ENCODE measurements at regions not wholly inside any gene's neighbourhood (a gene's known extent, or its start where the extent isn't known, plus 50 kb on each side); places are given as distances from the start of the nearest gene placed in this dataset.

DNA sequence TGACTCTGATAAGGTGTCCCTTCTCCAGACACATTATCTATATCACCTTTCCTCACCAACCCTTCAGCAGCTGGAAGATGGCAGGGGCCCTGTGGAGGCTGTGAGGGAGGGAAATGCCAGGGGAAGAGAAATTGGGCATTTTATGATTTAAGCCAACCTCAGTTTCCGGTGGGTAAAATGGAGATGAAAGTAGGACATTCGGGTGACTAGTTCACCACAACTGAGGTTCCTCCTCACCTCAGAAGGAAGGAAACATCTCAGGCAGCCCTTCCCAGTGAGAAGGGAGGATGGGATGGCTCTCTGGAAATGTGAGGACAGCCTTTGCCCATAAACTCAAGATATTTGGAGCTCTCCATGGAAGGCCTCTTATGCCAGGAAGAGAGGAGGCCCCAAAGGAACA, 251.5 kb downstream of the MID1IP1 start:
- FAIRE-seq (no peak), DNase-seq (ENCODE audit: extremely low read depth in 1 of 4, low spot score in 3 of 4) (no peak), ATAC-seq (no peak)
- Histone ChIP-seq H3K4me1 (replicated peaks in 1 of 2; ENCODE audit: control insufficient read depth in 2 of 2, insufficient read depth in 2 of 2, low read length in 2 of 2) (no peaks in the 10 kb centered on the region), H3K36me3 (ENCODE audit: control insufficient read depth, insufficient read depth, low read length) (no peaks in the 10 kb centered on the region), H4K20me1 (replicated peaks; ENCODE audit: control insufficient read depth, insufficient read depth, low read length) (no peaks in the 10 kb centered on the region), H2AFZ (ENCODE audit: low read depth, low read length) (no peak overlapping the region), H3K27ac (ENCODE audit: extremely low read depth, low read depth, low read length) (no peak overlapping the region), H3K9me1 (ENCODE audit: control insufficient read depth, insufficient read depth, low read length) (no peaks in the 10 kb centered on the region), H3K79me2 (ENCODE audit: control insufficient read depth, insufficient read depth, low read length) (no peaks in the 10 kb centered on the region), H3K9ac (ENCODE audit: insufficient read depth in 1 of 2, low read depth in 2 of 2, low read length in 2 of 2) (no peak overlapping the region), H3K9me3 (replicated peaks; ENCODE audit: control insufficient read depth, insufficient read depth, low read depth, low read length) (no peaks in the 10 kb centered on the region), H3K27me3 (ENCODE audit: control insufficient read depth in 2 of 2, insufficient read depth in 2 of 2, low read length in 2 of 2) (no peaks in the 10 kb centered on the region), H3K4me3 (no peak overlapping the region), H3K4me2 (ENCODE audit: insufficient read depth, low read length) (no peak overlapping the region)
- BruUV-seq (replicated peaks), result no TSS peak
- no peak for TF ChIP-seq CEBPZ (IDR thresholded peaks at IDR 0.05; ENCODE audit: borderline replicate concordance, low read depth, low read length)
- TF ChIP-seq, protein P1, sequence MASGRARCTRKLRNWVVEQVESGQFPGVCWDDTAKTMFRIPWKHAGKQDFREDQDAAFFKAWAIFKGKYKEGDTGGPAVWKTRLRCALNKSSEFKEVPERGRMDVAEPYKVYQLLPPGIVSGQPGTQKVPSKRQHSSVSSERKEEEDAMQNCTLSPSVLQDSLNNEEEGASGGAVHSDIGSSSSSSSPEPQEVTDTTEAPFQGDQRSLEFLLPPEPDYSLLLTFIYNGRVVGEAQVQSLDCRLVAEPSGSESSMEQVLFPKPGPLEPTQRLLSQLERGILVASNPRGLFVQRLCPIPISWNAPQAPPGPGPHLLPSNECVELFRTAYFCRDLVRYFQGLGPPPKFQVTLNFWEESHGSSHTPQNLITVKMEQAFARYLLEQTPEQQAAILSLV (tag; IDR thresholded peaks at IDR 0.05), result no peak
- TF ChIP-seq NEUROD1 (IDR thresholded peaks at IDR 0.05; ENCODE audit: borderline replicate concordance, low read depth, low read length, partially characterized antibody), result no peak
- no peak for TF ChIP-seq CBFB (CRISPR knock-in tag; IDR thresholded peaks at IDR 0.05)
- TF ChIP-seq NCOA6 (IDR thresholded peaks at IDR 0.05), result no peak
- no peak for TF ChIP-seq ZNF398 (CRISPR knock-in tag; IDR thresholded peaks at IDR 0.05)
- TF ChIP-seq TFAP4 (CRISPR knock-in tag; IDR thresholded peaks at IDR 0.05; ENCODE audit: borderline replicate concordance), result no peak
- no peak for TF ChIP-seq KDM4B (IDR thresholded peaks at IDR 0.05; ENCODE audit: borderline replicate concordance in 2 of 2, low read depth in 1 of 2)
- TF ChIP-seq ZBTB17 (CRISPR knock-in tag; IDR thresholded peaks at IDR 0.05), result no peak
- TF ChIP-seq ZNF12 (CRISPR knock-in tag; IDR thresholded peaks at IDR 0.05), result no peak
- TF ChIP-seq, protein P2, sequence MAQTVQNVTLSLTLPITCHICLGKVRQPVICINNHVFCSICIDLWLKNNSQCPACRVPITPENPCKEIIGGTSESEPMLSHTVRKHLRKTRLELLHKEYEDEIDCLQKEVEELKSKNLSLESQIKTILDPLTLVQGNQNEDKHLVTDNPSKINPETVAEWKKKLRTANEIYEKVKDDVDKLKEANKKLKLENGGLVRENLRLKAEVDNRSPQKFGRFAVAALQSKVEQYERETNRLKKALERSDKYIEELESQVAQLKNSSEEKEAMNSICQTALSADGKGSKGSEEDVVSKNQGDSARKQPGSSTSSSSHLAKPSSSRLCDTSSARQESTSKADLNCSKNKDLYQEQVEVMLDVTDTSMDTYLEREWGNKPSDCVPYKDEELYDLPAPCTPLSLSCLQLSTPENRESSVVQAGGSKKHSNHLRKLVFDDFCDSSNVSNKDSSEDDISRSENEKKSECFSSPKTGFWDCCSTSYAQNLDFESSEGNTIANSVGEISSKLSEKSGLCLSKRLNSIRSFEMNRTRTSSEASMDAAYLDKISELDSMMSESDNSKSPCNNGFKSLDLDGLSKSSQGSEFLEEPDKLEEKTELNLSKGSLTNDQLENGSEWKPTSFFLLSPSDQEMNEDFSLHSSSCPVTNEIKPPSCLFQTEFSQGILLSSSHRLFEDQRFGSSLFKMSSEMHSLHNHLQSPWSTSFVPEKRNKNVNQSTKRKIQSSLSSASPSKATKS (CRISPR knock-in tag; IDR thresholded peaks at IDR 0.05), result no peak
- TF ChIP-seq MCM7 (IDR thresholded peaks at IDR 0.05), result no peak
- CTCF ChIA-PET (ENCODE audit: low intra/inter-chr PET ratio), result no interaction called here
- WGBS (ENCODE audit: insufficient coverage, low coverage, missing lambda C conversion rate), result 0% methylated on average over 2 of the region's 2 CpGs
- intact Hi-C loops (cut with micrococcal nuclease), result loop anchor here (10.0 kb wide), 1 partner anchor 58 kb away; no protein-coding TSS in a partner anchor
- POLR2A ChIA-PET, result no interaction called here
- in situ Hi-C loops (cut with MboI), result no loop called here
